ENCODE measurements at regions not wholly inside any gene's neighbourhood (a gene's known extent, or its start where the extent isn't known, plus 50 kb on each side); places are given as distances from the start of the nearest gene placed in this dataset.

DNA sequence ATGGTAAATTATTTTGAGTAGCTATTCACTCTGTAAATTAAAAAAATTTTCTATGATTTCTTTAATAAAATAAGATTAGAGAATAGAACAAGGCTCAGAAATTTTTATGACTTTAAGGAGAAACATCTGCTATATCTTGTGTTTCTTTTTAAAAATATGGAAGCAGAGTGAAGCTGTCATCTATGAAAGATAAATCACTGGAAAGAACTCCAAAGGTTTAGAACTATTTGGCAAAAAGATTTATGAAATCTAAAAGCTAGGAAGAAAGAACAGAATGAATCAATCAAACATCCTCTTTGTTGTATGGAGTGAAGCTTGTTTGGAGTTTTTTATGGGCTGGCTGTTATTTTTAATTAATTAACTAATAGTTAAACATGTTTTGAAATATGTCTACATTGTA, 89.8 kb upstream of the ACTBL2 start:
- Histone ChIP-seq H3K9me3 (no peaks in the 10 kb centered on the region), H3K4me1 (no peaks in the 10 kb centered on the region), H3K4me3 (no peak overlapping the region), H3K27ac (no peak overlapping the region), H3K27me3 (replicated peaks in 1 of 7) (no peaks in the 10 kb centered on the region), H3K36me3 (no peaks in the 10 kb centered on the region)
- intact Hi-C loops (cut with DNase I; ENCODE audit: low total_unique reads): no loop called here
- no peak for DNase-seq
- TF ChIP-seq, protein P1, sequence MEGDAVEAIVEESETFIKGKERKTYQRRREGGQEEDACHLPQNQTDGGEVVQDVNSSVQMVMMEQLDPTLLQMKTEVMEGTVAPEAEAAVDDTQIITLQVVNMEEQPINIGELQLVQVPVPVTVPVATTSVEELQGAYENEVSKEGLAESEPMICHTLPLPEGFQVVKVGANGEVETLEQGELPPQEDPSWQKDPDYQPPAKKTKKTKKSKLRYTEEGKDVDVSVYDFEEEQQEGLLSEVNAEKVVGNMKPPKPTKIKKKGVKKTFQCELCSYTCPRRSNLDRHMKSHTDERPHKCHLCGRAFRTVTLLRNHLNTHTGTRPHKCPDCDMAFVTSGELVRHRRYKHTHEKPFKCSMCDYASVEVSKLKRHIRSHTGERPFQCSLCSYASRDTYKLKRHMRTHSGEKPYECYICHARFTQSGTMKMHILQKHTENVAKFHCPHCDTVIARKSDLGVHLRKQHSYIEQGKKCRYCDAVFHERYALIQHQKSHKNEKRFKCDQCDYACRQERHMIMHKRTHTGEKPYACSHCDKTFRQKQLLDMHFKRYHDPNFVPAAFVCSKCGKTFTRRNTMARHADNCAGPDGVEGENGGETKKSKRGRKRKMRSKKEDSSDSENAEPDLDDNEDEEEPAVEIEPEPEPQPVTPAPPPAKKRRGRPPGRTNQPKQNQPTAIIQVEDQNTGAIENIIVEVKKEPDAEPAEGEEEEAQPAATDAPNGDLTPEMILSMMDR (IDR thresholded peaks at IDR 0.05 in 8 of 11, conservative IDR thresholded peaks at IDR 0.05 in 3 of 11): no peak
- TF ChIP-seq POLR2A (IDR thresholded peaks at IDR 0.05) (no peak), POLR2AphosphoS5 (IDR thresholded peaks at IDR 0.05) (no peak)

DNA sequence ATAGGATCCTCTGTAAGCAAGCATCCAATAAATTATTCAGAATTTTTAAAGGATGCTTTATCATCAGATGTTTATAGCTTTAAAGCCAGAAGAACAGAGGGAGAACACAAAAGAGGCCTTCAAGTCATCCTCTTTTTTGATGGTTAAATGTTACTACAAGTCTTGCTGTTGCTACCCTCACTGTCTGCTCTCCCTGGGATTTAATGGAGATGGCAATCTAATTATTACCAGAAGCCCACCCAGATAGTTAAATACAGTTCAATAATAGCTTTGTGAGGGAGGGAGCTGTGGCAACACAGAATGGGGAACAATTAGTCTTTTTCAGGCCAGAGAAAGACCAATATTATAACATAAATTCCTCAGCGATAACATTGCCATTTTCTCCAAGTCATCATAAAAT, 87.0 kb upstream of the ACTBL2 start:
- WGBS, 5 donors: 0 to 100% (median 52%) methylated on average over 1 of the region's 1 CpG
- H3K9me3 ChIP-seq: no peaks in the 10 kb centered on the region
- no peak for DNase-seq
- no peak for TF ChIP-seq POLR2A (IDR thresholded peaks at IDR 0.05)
- TF ChIP-seq, protein P1 (IDR thresholded peaks at IDR 0.05 in 8 of 11, conservative IDR thresholded peaks at IDR 0.05 in 3 of 11): no peak
- no peak for TF ChIP-seq POLR2AphosphoS5 (IDR thresholded peaks at IDR 0.05)
- intact Hi-C loops (cut with DNase I; ENCODE audit: low total_unique reads): no loop called here
- H3K36me3 ChIP-seq: no peaks in the 10 kb centered on the region
- H3K4me3 ChIP-seq: no peak overlapping the region
- no peak overlapping the region for H3K27ac ChIP-seq
- H3K4me1 ChIP-seq: no peaks in the 10 kb centered on the region
- no peaks in the 10 kb centered on the region for H3K27me3 ChIP-seq (replicated peaks in 1 of 7)

DNA sequence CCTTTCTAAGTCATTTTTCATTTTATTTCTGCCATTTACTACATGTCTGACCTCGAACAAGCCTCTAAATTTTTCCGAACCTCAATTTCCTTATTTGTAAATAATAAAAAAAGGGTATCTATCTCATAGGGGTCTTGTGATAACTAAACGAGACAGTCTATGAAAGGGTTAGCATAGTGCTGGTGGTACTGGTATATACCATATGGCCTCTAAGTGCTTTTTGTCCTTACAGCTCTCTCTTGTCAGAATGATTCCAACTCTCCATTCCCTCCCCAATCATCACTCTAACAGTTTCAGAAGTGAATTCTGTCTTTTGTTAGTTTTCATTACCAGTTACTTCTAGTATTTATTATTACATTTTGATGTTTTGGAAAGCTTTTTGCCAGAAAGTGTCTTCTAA, 85.5 kb upstream of the ACTBL2 start:
- TF ChIP-seq, protein P1 (IDR thresholded peaks at IDR 0.05 in 8 of 11, conservative IDR thresholded peaks at IDR 0.05 in 3 of 11): no peak
- no peak for TF ChIP-seq POLR2AphosphoS5 (IDR thresholded peaks at IDR 0.05)
- no peak for TF ChIP-seq POLR2A (IDR thresholded peaks at IDR 0.05)
- Histone ChIP-seq H3K4me1 (no peaks in the 10 kb centered on the region), H3K9me3 (no peaks in the 10 kb centered on the region), H3K36me3 (no peaks in the 10 kb centered on the region), H3K27ac (no peak overlapping the region), H3K4me3 (no peak overlapping the region), H3K27me3 (replicated peaks in 1 of 7) (no peaks in the 10 kb centered on the region)
- no peak for DNase-seq
- 83 to 89% (median 86%) methylated on average over 3 of the region's 3 CpGs for WGBS, 5 donors
- intact Hi-C loops (cut with DNase I; ENCODE audit: low total_unique reads): no loop called here

DNA sequence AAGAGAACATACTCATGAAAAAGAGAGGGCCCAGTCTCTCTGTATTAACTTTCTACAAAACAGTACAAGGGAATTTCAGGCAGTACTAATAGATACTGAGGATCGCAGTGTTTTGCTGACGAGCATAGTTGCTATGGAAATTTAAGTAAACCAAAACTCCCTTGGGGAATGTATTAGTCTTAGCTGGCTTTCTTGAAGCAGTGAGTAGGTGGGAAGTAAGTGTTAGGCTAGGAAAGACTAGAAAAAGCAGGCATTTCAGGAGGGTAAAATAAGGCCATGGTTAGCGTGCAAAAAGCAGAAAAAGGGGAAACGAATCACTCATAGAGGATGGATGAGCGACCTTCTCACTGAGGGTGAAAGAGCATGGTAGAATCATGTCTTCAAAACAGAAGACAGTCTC, 84.3 kb upstream of the ACTBL2 start:
- no peak overlapping the region for H3K4me3 ChIP-seq
- no peak for DNase-seq
- intact Hi-C loops (cut with DNase I; ENCODE audit: low total_unique reads): no loop called here
- 59 to 75% (median 70%) methylated on average over 5 of the region's 5 CpGs for whole genome bisulfite sequencing, 5 donors
- TF ChIP-seq POLR2AphosphoS5 (IDR thresholded peaks at IDR 0.05): no peak
- TF ChIP-seq, protein P1 (IDR thresholded peaks at IDR 0.05 in 8 of 11, conservative IDR thresholded peaks at IDR 0.05 in 3 of 11): no peak
- no peaks in the 10 kb centered on the region for H3K4me1 ChIP-seq
- no peaks in the 10 kb centered on the region for H3K9me3 ChIP-seq
- no peaks in the 10 kb centered on the region for H3K36me3 ChIP-seq
- peak overlapping the region in 1 of 8 donors; percentile 20 for H3K27ac ChIP-seq
- no peaks in the 10 kb centered on the region for H3K27me3 ChIP-seq (replicated peaks in 1 of 7)

Measured in spleen (tissue), 11 donors.